Cardiac muscle cell (in vitro differentiated cells and primary cell): ENCODE measurements at regions not wholly inside any gene's neighbourhood (a gene's known extent, or its start where the extent isn't known, plus 50 kb on each side); places are given as distances from the start of the nearest gene placed in this dataset.
"Not testable (repeated sequence)": the region's sequence is repeated elsewhere in the genome, so short reads cannot be mapped to it uniquely, and the experiment has no call there.

Experiments
- DNase-seq, 2 donors: peaks; one replicate each; pipeline versions ENCODE4 v3.0.0 to v3.0.0-alpha.2; 2010 to 2017; ENCODE audit warnings: low read depth in 1 of 2, low spot score in 1 of 2
- H3K27ac ChIP-seq: fragments of 200-600 bp; sonication (generic); 2 replicates; pipeline ENCODE4 v1.5.1; 2016
- H3K27me3 ChIP-seq: fragments of 200-600 bp; sonication (generic); 2 replicates; pipeline ENCODE4 v1.6.0; 2016; ENCODE audit warnings: control low read depth
- H3K36me3 ChIP-seq: fragments of 200-600 bp; sonication (generic); 2 replicates; pipeline ENCODE4 v1.5.1; 2016; ENCODE audit warnings: control low read depth
- H3K4me1 ChIP-seq: fragments of 200-600 bp; sonication (generic); 2 replicates; pipeline ENCODE4 v1.8.1; 2017; ENCODE audit warnings: low read depth, mild to moderate bottlenecking, mixed run types
- H3K4me3 ChIP-seq: fragments of 200-600 bp; sonication (generic); 2 replicates; pipeline ENCODE4 v1.5.1; 2016; ENCODE audit warnings: mild to moderate bottlenecking
- H3K9me3 ChIP-seq: fragments of 200-600 bp; sonication (generic); 2 replicates; pipeline ENCODE4 v1.5.1; 2017; ENCODE audit warnings: low read depth, mild to moderate bottlenecking, control low read depth
- CTCF ChIP-seq: IDR thresholded peaks from 2 replicates; pipeline ENCODE4 v1.5.1; 2012; ENCODE audit warnings: low read depth, mild to moderate bottlenecking, low read length

GRCh38 chr12:24356240-24356804, 406.9 kb upstream of the SOX5 start:
- TF ChIP-seq CTCF, result no peak
- Histone ChIP-seq H3K4me3 (no peak overlapping the region), H3K27me3 (no peaks in the 10 kb centered on the region), H3K9me3 (no peaks in the 10 kb centered on the region), H3K27ac (no peak overlapping the region), H3K36me3 (no peaks in the 10 kb centered on the region), H3K4me1 (peaks cover 4% of the 10 kb centered on the region)
- DNase-seq, result no peak

GRCh38 chr12:24352363-24352762, 402.9 kb upstream of the SOX5 start:
- H3K27me3 ChIP-seq, result no peaks in the 10 kb centered on the region
- H3K36me3 ChIP-seq, result no peaks in the 10 kb centered on the region
- no peak overlapping the region for H3K4me3 ChIP-seq
- no peaks in the 10 kb centered on the region for H3K9me3 ChIP-seq
- peaks cover 4% of the 10 kb centered on the region for H3K4me1 ChIP-seq
- TF ChIP-seq CTCF, result no peak
- no peak overlapping the region for H3K27ac ChIP-seq
- DNase-seq, result no peak

- no peaks in the 10 kb centered on the region for H3K4me1 ChIP-seq
- H3K9me3 ChIP-seq, result no peaks in the 10 kb centered on the region
- no peaks in the 10 kb centered on the region for H3K27me3 ChIP-seq
- no peak overlapping the region for H3K4me3 ChIP-seq
- no peak overlapping the region for H3K27ac ChIP-seq
- no peaks in the 10 kb centered on the region for H3K36me3 ChIP-seq
- no peak for DNase-seq
- TF ChIP-seq CTCF, result no peak
Observed at GRCh38 chr12:24349051-24349799, 399.8 kb upstream of the SOX5 start.

- H3K4me3 ChIP-seq, DNase-seq, H3K4me1 ChIP-seq, H3K27ac ChIP-seq, H3K9me3 ChIP-seq, H3K27me3 ChIP-seq, H3K36me3 ChIP-seq: not testable (repeated sequence)
Observed at GRCh38 chr12:24348180-24348579, 398.7 kb upstream of the SOX5 start.

- Histone ChIP-seq H3K27ac (no peak overlapping the region), H3K4me1 (no peaks in the 10 kb centered on the region), H3K36me3 (no peaks in the 10 kb centered on the region), H3K9me3 (no peaks in the 10 kb centered on the region), H3K27me3 (no peaks in the 10 kb centered on the region), H3K4me3 (no peak overlapping the region)
- TF ChIP-seq CTCF, result no peak
- no peak for DNase-seq
Observed at GRCh38 chr12:24328261-24328660, 378.8 kb upstream of the SOX5 start.

- no peaks in the 10 kb centered on the region for H3K27me3 ChIP-seq
- H3K27ac ChIP-seq, result no peak overlapping the region
- no peaks in the 10 kb centered on the region for H3K9me3 ChIP-seq
- no peak for DNase-seq
- H3K4me1 ChIP-seq, result no peaks in the 10 kb centered on the region
- no peak for TF ChIP-seq CTCF
- no peaks in the 10 kb centered on the region for H3K36me3 ChIP-seq
- H3K4me3 ChIP-seq, result no peak overlapping the region
Observed at GRCh38 chr12:24325331-24325730, 375.9 kb upstream of the SOX5 start.
